Neural progenitor cell (in vitro differentiated cells): ENCODE measurements at regions not wholly inside any gene's neighbourhood (a gene's known extent, or its start where the extent isn't known, plus 50 kb on each side); places are given as distances from the start of the nearest gene placed in this dataset.
"Not testable (repeated sequence)": the region's sequence is repeated elsewhere in the genome, so short reads cannot be mapped to it uniquely, and the experiment has no call there.

ENCODE experiments used
- EZH2 ChIP-seq: fragments of 200-600 bp; sonication (generic); IDR thresholded peaks from 2 replicates; pipeline ENCODE4 v1.6.1; 2017; ENCODE audit warnings: antibody characterized with exemption, mild to moderate bottlenecking, moderate library complexity
- EZH2phosphoT487 ChIP-seq: fragments of 200-600 bp; sonication (generic); IDR thresholded peaks from 2 replicates; pipeline ENCODE4 v1.6.1; 2017; ENCODE audit warnings: antibody characterized with exemption
- TF ChIP-seq, protein P1 (sequence below): fragments of 200-600 bp; sonication (generic); IDR thresholded peaks from 2 replicates; pipeline ENCODE4 v1.5.1; 2017; ENCODE audit warnings: antibody characterized with exemption, mild to moderate bottlenecking

DNA sequence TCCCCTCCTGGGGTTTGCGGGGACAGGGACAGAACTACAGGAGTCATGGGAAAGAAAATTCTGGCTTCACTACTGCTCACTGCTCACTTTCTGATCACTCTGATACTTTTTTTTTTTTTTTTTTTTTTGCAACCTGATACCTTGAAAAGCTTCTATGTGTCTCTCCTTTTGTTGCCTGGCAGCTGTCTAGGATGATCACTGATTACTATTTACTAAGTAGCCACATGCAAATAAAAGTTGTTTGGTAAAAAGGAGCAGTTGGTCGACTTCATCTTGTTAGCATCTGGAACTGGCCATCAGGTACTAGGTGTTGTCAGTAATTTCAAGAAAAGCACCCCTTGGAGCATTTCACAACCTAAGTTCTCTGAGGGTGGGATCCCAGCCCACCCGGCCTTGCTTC, 74.9 kb upstream of the MTLN start:
- TF ChIP-seq, protein P1, sequence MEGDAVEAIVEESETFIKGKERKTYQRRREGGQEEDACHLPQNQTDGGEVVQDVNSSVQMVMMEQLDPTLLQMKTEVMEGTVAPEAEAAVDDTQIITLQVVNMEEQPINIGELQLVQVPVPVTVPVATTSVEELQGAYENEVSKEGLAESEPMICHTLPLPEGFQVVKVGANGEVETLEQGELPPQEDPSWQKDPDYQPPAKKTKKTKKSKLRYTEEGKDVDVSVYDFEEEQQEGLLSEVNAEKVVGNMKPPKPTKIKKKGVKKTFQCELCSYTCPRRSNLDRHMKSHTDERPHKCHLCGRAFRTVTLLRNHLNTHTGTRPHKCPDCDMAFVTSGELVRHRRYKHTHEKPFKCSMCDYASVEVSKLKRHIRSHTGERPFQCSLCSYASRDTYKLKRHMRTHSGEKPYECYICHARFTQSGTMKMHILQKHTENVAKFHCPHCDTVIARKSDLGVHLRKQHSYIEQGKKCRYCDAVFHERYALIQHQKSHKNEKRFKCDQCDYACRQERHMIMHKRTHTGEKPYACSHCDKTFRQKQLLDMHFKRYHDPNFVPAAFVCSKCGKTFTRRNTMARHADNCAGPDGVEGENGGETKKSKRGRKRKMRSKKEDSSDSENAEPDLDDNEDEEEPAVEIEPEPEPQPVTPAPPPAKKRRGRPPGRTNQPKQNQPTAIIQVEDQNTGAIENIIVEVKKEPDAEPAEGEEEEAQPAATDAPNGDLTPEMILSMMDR: not testable (repeated sequence)
- not testable (repeated sequence) for TF ChIP-seq EZH2phosphoT487, EZH2
